HG02623 (cell line): ENCODE measurements at regions not wholly inside any gene's neighbourhood (a gene's known extent, or its start where the extent isn't known, plus 50 kb on each side); places are given as distances from the start of the nearest gene placed in this dataset.

Experiments
- ATAC-seq: cut with Tn5 transposase; IDR thresholded peaks from one replicate; pipeline ENCODE4 v1.9.1; 2021; ENCODE audit warnings: moderate library complexity; ENCODE audit not compliant: unreplicated experiment

- no peak for ATAC-seq
Observed at GRCh38 chr7:35581605-35582210, 113.2 kb downstream of the HERPUD2 start.

GRCh38 chr7:35576031-35576573, 118.8 kb downstream of the HERPUD2 start:
- no peak for ATAC-seq

- no peak for ATAC-seq
Observed at GRCh38 chr7:35571611-35572240, 123.2 kb downstream of the HERPUD2 start.

GRCh38 chr7:35570937-35571336, 124.0 kb downstream of the HERPUD2 start:
- ATAC-seq, result no peak

GRCh38 chr7:35565927-35566326, 129.0 kb downstream of the HERPUD2 start:
- ATAC-seq, result no peak

GRCh38 chr7:35558841-35559240, 136.1 kb downstream of the HERPUD2 start:
- no peak for ATAC-seq

GRCh38 chr7:35556515-35557471, 138.1 kb downstream of the HERPUD2 start:
- ATAC-seq, result no peak

GRCh38 chr7:35555934-35556333, 139.0 kb downstream of the HERPUD2 start:
- no peak for ATAC-seq

GRCh38 chr7:35555386-35555785, 139.5 kb downstream of the HERPUD2 start:
- ATAC-seq, result no peak

GRCh38 chr7:35553519-35553918, 141.4 kb downstream of the HERPUD2 start:
- no peak for ATAC-seq

- ATAC-seq, result no peak
Observed at GRCh38 chr7:35552691-35553090, 142.2 kb downstream of the HERPUD2 start.

GRCh38 chr7:35551321-35552081, 143.4 kb downstream of the HERPUD2 start:
- ATAC-seq, result no peak

- no peak for ATAC-seq
Observed at GRCh38 chr7:35550831-35551230, 144.1 kb downstream of the HERPUD2 start.

- ATAC-seq, result no peak
Observed at GRCh38 chr7:35549781-35550180, 145.2 kb downstream of the HERPUD2 start.

- ATAC-seq, result no peak
Observed at GRCh38 chr7:35548291-35548690, 146.6 kb downstream of the HERPUD2 start.

GRCh38 chr7:35546691-35547429, 148.1 kb downstream of the HERPUD2 start:
- ATAC-seq, result no peak

GRCh38 chr7:35545831-35546230, 149.1 kb downstream of the HERPUD2 start:
- no peak for ATAC-seq

- no peak for ATAC-seq
Observed at GRCh38 chr7:35544028-35544742, 150.8 kb downstream of the HERPUD2 start.
